Natural killer cell (primary cell): ENCODE measurements at regions not wholly inside any gene's neighbourhood (a gene's known extent, or its start where the extent isn't known, plus 50 kb on each side); places are given as distances from the start of the nearest gene placed in this dataset.

Experiments
- ATAC-seq, 3 donors: fragments of 150-1000 bp in 2 of 3; fragments of 200-7000 bp in 1 of 3; cut with Tn5 transposase; 1 replicate in 1 of 3; 2 replicates in 2 of 3; pipeline ENCODE4 v1.10.0; 2021; ENCODE audit warnings: mild to moderate bottlenecking in 2 of 3, moderate library complexity in 2 of 3
- DNase-seq, 2 donors: peaks; one replicate each; pipeline versions ENCODE4 v3.0.0 to v3.0.0-alpha.2; 2013 to 2021; ENCODE audit warnings: mixed read lengths in 1 of 2
- H3K27ac ChIP-seq: one replicate; pipeline ENCODE4 v1.5.1; 2013; ENCODE audit warnings: mild to moderate bottlenecking, low read length
- H3K27me3 ChIP-seq: one replicate; pipeline ENCODE4 v1.6.1; 2013; ENCODE audit warnings: low read length; ENCODE audit not compliant: control insufficient read depth, insufficient read depth
- H3K36me3 ChIP-seq: one replicate; pipeline ENCODE4 v1.6.1; 2013; ENCODE audit warnings: low read length; ENCODE audit not compliant: control insufficient read depth, insufficient read depth
- H3K4me1 ChIP-seq: one replicate; pipeline ENCODE4 v1.6.1; 2013; ENCODE audit warnings: low read length; ENCODE audit not compliant: control insufficient read depth, insufficient read depth
- H3K4me3 ChIP-seq: one replicate; pipeline ENCODE4 v1.5.1; 2013; ENCODE audit warnings: low read length
- H3K9me3 ChIP-seq: one replicate; pipeline ENCODE4 v1.6.1; 2013; ENCODE audit warnings: low read length; ENCODE audit not compliant: control insufficient read depth, insufficient read depth
- H3K27ac Mint-ChIP-seq, 2 donors: one replicate each; pipeline ENCODE4 v1.8.0; 2022; ENCODE audit warnings: mild to moderate bottlenecking in 2 of 2, mixed read lengths in 2 of 2, moderate library complexity in 1 of 2
- H3K27me3 Mint-ChIP-seq, 2 donors: one replicate each; pipeline ENCODE4 v1.8.0; 2022; ENCODE audit warnings: low read depth in 2 of 2, mixed read lengths in 2 of 2
- H3K36me3 Mint-ChIP-seq: one replicate; pipeline ENCODE4 v1.8.0; 2022; ENCODE audit warnings: mixed read lengths
- H3K4me1 Mint-ChIP-seq, 2 donors: one replicate each; pipeline ENCODE4 v1.8.0; 2022; ENCODE audit warnings: mixed read lengths in 2 of 2
- H3K4me3 Mint-ChIP-seq: one replicate; pipeline ENCODE4 v1.8.0; 2022; ENCODE audit warnings: mild to moderate bottlenecking, moderate library complexity, mixed read lengths
- H3K9me3 Mint-ChIP-seq, 2 donors: one replicate each; pipeline ENCODE4 v1.8.0; 2022; ENCODE audit warnings: mixed read lengths in 2 of 2
- CTCF ChIP-seq: fragments of 200-600 bp; IDR thresholded peaks from one replicate; pipeline ENCODE4 v1.8.0; 2022; ENCODE audit warnings: antibody characterized with exemption
- WGBS: methylation state at CpG from one replicate; pipeline ENCODE4 v1.1.7; 2013; ENCODE audit warnings: missing lambda C conversion rate; ENCODE audit not compliant: insufficient coverage; 5-methylcytosine and 5-hydroxymethylcytosine counted together
- intact Hi-C: fragments of 100-400 bp; cut with micrococcal nuclease; formaldehyde crosslinking; loops from one replicate; pipeline ENCODE4 v1.14.2; 2022

GRCh38 chr9:90303655-90304054, 339.0 kb downstream of the DIRAS2 start:
- H3K27me3 Mint-ChIP-seq: peaks cover 4 to 56% of the 10 kb centered on the region in 2 donors
- no peak overlapping the region for H3K4me3 Mint-ChIP-seq
- no peaks in the 10 kb centered on the region for H3K9me3 ChIP-seq
- TF ChIP-seq CTCF: no peak
- H3K4me1 Mint-ChIP-seq: no peaks in the 10 kb centered on the region
- H3K4me3 ChIP-seq: no peak overlapping the region
- no peaks in the 10 kb centered on the region for H3K27me3 ChIP-seq
- no peaks in the 10 kb centered on the region for H3K36me3 Mint-ChIP-seq
- H3K27ac ChIP-seq: no peak overlapping the region
- no peaks in the 10 kb centered on the region for H3K9me3 Mint-ChIP-seq
- ATAC-seq: no peak
- no peak for DNase-seq
- 61% methylated on average over 4 of the region's 4 CpGs for WGBS
- H3K27ac Mint-ChIP-seq: no peak overlapping the region
- H3K36me3 ChIP-seq: no peaks in the 10 kb centered on the region
- intact Hi-C loops: no loop called here
- no peaks in the 10 kb centered on the region for H3K4me1 ChIP-seq

GRCh38 chr9:90306158-90306557, 336.5 kb downstream of the DIRAS2 start:
- Histone ChIP-seq H3K4me3 (no peak overlapping the region), H3K36me3 (no peaks in the 10 kb centered on the region), H3K9me3 (no peaks in the 10 kb centered on the region), H3K27me3 (no peaks in the 10 kb centered on the region), H3K27ac (no peak overlapping the region), H3K4me1 (no peaks in the 10 kb centered on the region)
- intact Hi-C loops: no loop called here
- ATAC-seq: no peak
- no peak overlapping the region for H3K27ac Mint-ChIP-seq
- 94% methylated on average over 11 of the region's 11 CpGs for WGBS
- no peak overlapping the region for H3K4me3 Mint-ChIP-seq
- no peak for DNase-seq
- no peaks in the 10 kb centered on the region for H3K36me3 Mint-ChIP-seq
- no peaks in the 10 kb centered on the region for H3K9me3 Mint-ChIP-seq
- H3K27me3 Mint-ChIP-seq: peaks cover 4 to 41% of the 10 kb centered on the region in 2 donors
- no peak for TF ChIP-seq CTCF
- no peaks in the 10 kb centered on the region for H3K4me1 Mint-ChIP-seq

- no peak for TF ChIP-seq CTCF
- H3K4me1 Mint-ChIP-seq: no peaks in the 10 kb centered on the region
- peaks cover 4 to 29% of the 10 kb centered on the region in 2 donors for H3K27me3 Mint-ChIP-seq
- DNase-seq (no peak), ATAC-seq (no peak)
- H3K4me3 Mint-ChIP-seq: no peak overlapping the region
- Histone ChIP-seq H3K27me3 (no peaks in the 10 kb centered on the region), H3K36me3 (no peaks in the 10 kb centered on the region), H3K9me3 (no peaks in the 10 kb centered on the region), H3K27ac (no peak overlapping the region), H3K4me1 (no peaks in the 10 kb centered on the region), H3K4me3 (no peak overlapping the region)
- no peaks in the 10 kb centered on the region for H3K9me3 Mint-ChIP-seq
- WGBS: 95% methylated on average over 4 of the region's 4 CpGs
- no peaks in the 10 kb centered on the region for H3K36me3 Mint-ChIP-seq
- no peak overlapping the region for H3K27ac Mint-ChIP-seq
- intact Hi-C loops: no loop called here
Observed at GRCh38 chr9:90307167-90307833, 335.3 kb downstream of the DIRAS2 start.

GRCh38 chr9:90307891-90308290, 334.7 kb downstream of the DIRAS2 start:
- Histone ChIP-seq H3K9me3 (no peaks in the 10 kb centered on the region), H3K27ac (no peak overlapping the region), H3K36me3 (no peaks in the 10 kb centered on the region), H3K27me3 (no peaks in the 10 kb centered on the region), H3K4me3 (no peak overlapping the region), H3K4me1 (no peaks in the 10 kb centered on the region)
- H3K27ac Mint-ChIP-seq: no peak overlapping the region
- H3K9me3 Mint-ChIP-seq: no peaks in the 10 kb centered on the region
- no peak for ATAC-seq
- no peak overlapping the region for H3K4me3 Mint-ChIP-seq
- peaks cover 4 to 23% of the 10 kb centered on the region in 2 donors for H3K27me3 Mint-ChIP-seq
- no peak for TF ChIP-seq CTCF
- no peaks in the 10 kb centered on the region for H3K36me3 Mint-ChIP-seq
- H3K4me1 Mint-ChIP-seq: no peaks in the 10 kb centered on the region
- WGBS: 83% methylated on average over 2 of the region's 4 CpGs
- intact Hi-C loops: no loop called here
- DNase-seq: no peak
